GM18520 (cell line): ENCODE measurements at regions not wholly inside any gene's neighbourhood (a gene's known extent, or its start where the extent isn't known, plus 50 kb on each side); places are given as distances from the start of the nearest gene placed in this dataset.
A peak's percentile ranks its signal among the peaks of the same experiment; 100 is the strongest.

Source experiments
- ATAC-seq: cut with Tn5 transposase; IDR thresholded peaks from one replicate; pipeline ENCODE4 v1.9.1; 2021; ENCODE audit not compliant: unreplicated experiment

DNA sequence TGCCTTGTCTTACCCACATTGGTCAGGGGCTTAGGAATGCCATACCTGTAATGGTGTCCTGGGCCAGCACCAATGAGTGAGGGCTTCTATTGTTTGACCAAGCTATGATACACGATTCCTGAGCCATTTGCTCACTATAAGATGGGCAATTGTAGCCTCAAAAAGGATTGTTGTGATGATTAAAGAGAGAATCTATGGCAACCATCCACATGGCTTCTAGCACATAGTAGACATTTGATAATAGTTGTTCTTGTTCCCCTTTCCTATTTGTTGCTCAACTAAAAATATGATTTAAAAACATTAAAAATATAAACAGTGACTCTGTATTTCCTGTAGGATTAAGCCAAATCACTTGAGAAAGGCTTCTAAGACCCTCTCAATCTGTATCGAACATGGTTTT lies 366.1 kb downstream of the PCNX1 start:
- no peak for ATAC-seq

DNA sequence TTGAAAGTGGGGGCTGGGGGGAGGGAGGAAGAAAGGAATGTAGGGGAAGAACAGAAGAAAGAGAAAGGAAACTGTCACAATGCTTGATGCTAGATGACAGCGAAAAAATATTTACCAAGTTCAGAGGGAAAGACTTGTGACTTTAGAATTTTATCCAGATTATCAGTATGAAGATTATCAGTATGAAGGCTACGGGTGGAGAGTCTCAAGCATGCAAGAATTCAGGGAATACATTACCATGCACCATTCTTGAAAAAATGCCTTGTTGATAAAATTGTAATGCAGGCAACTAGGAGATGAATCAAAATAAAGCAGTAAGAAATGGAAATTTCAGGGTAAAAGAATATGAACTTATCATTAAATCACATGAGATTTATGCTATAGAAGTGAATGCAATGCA lies 376.8 kb downstream of the PCNX1 start:
- ATAC-seq = no peak

DNA sequence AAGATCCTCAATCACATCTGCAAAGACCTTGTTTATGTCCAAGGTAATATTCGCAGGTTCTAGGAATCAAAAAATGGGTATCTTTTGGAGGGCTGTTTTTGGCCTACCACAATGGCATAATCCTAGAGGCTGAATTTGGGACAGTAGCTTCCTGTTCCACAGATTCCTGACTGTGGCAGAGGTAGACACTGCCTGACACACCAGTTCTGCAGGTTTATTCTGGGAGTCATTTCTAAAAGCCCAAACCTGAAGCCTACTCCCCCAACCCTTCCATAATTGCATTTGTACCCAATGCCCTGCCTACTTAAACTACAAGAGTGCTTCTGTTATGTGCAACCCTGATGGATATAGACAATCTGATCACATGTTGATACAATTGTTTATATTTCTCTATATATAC lies 378.9 kb downstream of the PCNX1 start:
- ATAC-seq = no peak

DNA sequence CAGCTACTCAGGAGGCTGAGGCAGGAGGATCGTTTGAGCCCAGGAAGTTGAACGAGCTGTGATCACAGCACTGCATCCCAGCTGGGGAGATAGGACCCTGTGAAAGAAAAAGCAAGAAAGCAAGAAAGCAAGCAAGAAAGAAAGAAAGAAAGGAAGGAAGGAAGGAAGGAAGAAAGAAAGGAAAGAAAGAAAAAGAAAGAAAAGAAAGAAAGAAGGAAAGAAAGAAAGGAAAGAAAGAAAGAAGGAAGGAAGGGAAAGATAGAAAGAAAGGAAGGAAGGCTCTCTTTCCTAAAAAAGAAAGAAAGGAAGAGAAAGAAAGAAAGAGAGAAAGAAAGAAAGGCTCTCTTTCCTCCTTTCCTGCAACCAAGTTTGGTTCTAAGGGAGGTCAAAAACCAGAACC lies 380.3 kb downstream of the PCNX1 start:
- no peak for ATAC-seq

DNA sequence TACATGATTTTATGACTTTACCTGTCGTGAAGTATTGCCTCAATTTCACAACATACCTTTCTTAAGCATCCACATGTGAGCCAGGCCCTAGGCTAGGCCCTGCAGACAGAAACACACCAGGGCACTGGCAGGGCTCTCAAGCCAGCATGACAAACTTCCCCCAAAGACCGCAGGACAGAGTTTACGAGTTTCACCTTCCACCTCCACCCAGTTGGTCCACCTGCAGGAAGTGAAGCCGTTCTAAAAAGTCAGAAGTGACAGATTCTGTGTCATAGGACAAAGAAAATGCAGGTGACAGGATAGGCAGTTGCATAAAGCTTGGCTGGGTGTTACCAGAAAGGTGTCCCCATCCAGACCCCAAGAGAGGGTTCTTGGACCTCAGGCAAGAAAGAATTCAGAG lies 382.3 kb downstream of the PCNX1 start:
- peak; percentile 85 for ATAC-seq

DNA sequence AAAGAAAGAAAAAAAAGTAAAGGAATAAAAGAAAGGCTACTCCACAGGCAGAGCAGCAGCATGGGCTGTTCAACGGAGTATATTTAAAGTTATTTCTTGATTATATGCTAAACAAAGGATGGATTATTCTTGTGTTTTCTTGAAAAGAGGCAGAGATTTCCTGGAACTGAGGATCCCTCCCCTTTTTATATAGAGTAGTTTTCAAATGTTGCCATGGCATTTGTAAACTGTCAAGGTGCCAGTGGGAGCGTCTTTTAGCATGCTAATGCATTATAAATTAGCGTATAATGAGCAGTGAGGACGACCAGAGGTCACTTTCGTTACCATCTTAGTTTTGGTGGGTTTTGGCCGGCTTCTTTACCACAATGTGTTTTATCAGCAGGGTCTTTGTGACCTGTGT lies 383.0 kb downstream of the PCNX1 start:
- ATAC-seq = no peak

DNA sequence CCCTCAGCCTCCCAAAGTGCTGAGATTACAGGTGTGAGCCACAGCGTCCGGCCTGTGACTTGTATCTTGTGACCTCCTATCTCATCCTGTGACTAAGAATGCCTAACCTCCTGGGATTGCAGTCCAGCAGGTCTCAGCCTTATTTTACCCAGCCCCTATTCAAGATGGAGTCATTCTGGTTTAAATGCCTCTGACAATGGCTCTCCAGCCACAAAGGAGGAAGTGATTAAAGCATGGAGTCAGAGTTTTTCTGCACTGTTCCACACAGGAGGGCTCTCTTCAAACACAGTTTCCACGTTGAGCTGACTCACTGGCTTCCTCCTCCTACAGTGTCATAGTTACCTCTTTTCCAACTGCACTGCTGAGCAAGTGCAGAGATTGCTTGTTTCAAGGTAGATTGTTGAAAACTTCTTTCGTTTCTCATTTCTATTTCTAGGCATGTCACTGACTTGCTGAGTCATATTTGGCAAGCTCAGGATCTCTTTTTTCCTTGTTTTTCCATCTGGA lies 383.8 kb downstream of the PCNX1 start:
- ATAC-seq = no peak

DNA sequence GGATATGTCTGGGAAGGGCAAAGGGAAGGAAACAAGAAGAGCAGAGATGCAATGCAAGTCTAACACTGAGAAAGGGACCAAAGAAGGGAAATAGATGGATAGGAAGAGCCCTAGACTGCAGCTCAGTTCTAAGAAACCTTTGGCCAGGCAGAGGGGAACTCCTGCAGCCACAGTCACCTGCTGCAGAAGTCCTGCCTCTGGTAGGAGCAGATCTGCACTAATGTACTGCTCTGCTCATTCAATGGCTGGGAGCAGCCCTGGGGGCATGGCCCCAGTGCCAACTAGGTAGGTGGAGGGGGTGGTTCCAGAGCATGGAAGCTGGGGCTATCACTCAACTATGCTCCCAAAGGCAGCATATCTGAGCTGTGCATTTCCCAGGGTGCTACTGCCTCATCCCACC lies 388.9 kb downstream of the PCNX1 start:
- ATAC-seq = no peak

DNA sequence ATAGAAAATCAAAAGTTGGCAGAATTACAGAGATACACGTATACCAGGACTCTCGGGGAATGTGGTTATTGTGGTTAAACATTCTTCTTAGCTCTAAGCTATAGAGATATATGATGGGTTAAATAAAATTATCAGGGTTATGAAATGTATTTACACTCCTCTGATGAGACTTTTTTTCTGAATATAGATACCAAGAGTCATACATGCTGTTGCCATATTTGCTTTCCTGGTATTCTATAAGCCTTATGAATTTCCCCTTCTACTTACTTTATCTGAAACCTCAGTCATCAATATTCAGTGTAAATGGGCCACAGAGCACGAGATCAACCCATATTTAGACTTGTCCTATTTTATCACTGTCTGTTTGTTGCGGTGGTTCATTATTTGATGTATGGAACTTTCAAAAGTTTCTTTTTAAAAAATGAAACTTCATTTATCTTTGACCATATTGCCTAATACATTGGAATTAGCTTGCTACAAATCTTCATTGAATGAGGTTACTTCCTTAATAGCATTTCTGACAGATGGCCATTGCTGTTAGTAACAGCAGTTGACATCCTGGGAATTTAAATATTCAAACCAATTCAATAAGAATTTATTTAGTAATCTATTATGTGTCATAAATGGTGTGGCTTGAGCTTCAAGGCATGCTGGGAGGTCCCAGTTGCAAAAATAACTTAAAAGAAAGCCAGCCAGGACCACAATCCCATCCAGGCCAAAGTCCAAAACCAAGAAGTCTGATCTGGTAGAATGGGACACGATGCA lies 393.5 kb downstream of the PCNX1 start:
- ATAC-seq = no peak

DNA sequence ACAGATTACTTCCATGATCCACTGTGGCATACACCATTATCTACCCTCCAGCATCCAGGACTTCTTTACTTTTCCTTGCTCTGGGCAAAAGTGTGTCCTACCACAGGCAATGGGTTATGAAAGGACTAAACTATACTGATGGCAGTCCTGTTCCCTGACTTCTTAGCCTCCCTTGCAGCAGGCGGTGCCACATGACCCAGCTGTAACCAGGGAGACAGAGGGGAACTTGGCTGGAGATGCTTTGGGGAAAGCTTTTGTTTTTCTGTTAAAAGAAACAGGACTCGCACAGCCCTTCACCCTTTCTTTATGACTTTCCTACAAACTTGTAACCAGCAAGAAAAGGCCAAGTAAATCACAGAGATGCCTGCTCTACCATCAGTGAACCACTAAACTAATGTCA lies 394.4 kb downstream of the PCNX1 start:
- ATAC-seq = no peak

DNA sequence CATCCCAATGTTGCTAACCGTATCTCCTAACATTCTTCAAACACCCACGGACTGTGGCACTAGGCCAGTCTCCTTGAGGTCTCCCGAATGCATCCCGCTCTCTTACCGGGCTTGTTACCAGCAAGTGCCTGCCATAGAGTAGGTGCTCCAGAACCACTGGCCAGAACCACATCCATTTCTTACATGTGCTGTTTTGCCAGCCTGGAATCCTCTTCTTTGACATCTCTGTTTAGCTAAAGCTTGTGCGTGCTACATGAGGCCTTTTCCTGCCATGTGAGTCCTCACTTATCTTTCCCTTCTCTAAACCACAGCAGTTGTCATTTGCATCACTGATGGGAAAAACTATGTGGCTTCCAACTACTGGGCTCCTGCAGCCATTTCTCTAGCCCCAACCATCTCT lies 397.4 kb downstream of the PCNX1 start:
- ATAC-seq = no peak

DNA sequence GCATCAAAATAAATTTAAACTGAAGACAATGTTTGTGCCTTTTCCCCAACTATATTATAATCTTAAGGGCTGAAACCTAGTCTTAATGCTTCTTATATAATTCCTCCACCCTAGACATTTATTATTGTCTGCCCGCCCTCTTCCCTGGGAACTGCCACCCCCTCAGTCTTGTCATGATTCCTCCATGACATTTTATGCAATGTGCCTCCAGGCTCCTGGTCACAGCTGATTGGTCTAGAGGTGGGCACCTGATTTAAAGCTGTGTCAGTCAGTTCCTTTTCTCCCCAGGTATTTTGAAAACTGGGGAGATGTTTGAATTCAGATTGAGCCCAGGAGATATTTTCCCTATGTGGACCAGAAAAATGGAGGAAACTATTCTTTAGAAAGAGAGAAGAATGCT lies 401.4 kb downstream of the PCNX1 start:
- ATAC-seq = no peak

DNA sequence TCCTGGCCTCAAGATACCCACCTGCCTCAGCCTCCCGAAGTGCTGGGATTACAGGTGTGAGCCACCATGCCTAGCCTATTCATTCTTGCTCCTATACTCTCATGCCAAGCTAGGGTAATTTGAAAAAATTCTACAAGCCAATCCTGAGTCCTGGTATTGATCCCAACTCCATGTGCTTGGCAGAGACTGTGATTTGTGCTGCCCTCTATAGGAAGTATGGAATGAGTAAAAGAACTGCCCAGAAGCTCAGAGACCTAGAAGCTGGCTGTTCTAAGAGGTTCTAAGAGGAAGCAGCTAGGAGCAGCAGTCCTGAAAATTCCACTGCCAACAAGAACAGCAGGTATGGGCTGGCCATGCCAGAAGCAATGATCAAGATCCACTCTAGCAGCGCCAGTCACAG lies 402.5 kb downstream of the PCNX1 start:
- ATAC-seq = no peak

DNA sequence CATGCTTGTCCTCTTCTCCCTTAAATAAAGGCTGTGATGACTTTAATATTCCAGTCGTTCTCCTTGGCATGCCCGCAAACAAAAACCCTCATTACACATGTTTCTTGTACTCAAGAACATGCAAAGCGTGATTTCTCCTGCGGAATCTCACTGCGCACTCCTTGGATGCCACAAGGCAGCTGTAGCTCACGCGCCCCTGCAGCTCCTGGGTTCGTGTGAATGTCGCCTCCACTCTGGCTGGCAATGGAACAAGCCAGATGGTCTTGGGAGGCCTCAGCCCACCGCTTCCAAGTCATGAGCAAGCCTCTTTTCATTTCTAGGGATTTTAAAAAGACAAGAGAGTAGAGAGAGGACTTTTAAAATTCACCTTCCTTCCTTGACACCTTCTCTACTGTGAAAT lies 403.8 kb downstream of the PCNX1 start:
- ATAC-seq = no peak

DNA sequence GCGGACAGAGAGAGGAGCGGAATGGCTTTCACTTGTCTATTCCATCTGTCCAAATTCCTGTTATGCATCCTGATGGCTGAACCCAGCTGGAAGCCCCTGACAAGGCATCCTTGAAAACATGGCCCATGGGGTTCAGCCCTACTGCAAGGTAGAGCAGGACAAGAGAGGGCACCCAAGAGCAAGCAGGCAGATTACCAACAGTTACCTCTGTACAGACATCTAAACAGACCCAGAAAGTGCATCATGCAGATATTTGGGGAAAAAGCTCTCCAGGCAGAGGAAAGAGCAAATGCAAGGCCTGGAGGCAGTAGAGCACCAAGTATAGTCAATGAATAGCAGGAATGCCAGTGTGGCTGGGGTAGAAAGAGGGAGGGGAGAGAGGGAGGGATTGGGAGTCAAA lies 407.5 kb downstream of the PCNX1 start:
- ATAC-seq = no peak

DNA sequence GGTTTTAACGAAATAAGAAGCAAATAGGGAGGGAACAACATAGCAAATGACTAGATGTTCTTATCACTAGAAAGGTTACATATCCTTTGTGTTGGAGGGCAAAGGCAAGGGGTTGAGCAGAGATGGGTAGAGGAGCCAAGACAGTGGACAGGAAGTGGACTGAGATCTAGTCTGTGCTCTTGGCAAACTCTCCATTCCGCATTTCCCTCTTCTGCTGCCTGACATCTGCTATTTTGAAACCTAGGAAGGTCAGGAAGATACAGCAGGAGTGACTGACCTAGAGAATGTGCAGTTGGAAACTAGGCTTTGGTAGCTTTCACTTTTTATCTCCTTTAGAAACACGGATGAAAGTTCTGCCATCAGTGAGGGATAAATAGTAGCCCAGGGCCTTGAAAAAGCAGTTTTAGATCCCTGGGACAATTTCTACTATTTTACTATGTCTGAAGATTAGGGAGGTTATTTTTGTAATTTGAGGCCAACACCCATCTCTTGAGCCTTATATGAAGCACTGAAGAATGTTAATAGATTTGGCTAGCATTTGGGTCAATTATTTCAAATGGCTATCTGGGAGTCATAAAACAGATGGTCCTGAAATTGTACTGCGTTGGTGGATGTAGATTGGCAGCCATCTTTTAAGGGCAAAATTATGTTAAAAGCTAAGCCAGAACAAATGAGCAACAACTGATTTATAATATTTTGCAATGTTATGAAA lies 410.3 kb downstream of the PCNX1 start:
- ATAC-seq = no peak

DNA sequence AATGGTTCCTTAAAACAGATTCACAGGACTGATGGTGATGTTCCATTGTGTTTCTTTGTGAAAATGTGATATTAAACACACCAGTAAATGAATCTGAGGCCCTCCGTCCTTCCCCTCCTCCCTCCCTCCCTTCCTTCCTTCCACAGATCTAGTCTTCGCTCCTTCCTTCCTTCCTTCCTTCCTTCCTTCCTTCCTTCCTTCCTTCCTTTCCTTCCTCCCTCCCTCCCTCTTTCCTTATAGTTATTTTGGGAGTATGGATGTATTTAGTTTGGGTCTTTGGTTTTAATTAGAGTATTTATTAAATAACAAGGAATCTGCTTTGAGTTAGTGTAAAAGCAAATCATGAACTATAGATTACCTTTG lies 410.8 kb downstream of the PCNX1 start:
- ATAC-seq = no peak

DNA sequence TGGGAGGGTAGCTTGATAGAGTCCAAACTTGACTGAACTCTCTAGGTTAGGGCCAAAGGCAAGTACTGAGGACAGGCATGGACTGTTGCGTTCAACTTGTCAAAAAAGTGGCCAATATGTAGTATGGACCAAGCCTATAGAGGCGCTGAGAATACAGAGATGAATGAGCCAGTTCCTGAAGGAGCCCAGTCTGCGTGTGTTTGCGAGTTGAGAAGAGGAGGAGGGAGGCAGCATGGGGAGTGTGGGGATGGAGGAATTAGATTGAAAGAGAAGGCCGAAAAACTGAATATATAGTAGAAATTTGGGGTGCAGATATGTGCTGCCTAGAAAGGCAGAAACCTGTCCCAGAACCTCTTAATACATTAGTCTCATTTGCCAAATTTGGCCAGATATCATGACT lies 412.4 kb downstream of the PCNX1 start:
- ATAC-seq = no peak

DNA sequence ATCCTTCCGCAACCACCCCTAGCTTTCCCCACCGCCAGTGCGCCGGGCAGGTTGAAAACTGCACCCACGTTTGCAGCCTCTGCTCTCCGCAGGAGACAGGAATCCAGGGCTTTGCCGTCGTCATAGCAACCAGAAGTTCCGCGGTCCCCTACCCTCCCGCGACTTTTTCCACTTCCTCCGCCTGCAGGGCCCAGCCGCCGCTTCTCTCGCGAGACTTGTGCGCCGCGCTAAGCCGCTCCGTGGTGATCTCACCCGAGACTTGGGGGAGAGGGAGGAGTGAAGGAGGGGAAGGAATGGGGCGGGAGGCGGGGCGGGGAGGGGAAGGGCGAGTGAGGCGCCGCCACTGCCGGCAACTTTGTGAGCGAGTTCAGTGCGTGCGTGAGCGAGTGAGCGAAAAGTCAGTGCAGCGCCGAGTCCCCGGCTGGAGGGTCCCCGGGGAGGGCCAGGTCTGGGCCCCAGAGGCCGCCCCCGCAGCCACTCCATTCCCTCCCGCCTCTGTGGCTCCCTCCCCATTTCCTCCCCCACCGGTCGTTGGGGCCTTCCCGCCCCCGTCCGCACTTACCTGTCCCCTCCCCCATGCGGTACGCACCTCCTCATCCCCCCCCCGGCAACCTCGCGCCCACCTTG lies 413.0 kb downstream of the PCNX1 start, which contains the start of gene SIPA1L1:
Gene SIPA1L1 (plus strand): TSS at position 370 of the 627 bp plus-strand sequence.
- ATAC-seq = peak; percentile 60

DNA sequence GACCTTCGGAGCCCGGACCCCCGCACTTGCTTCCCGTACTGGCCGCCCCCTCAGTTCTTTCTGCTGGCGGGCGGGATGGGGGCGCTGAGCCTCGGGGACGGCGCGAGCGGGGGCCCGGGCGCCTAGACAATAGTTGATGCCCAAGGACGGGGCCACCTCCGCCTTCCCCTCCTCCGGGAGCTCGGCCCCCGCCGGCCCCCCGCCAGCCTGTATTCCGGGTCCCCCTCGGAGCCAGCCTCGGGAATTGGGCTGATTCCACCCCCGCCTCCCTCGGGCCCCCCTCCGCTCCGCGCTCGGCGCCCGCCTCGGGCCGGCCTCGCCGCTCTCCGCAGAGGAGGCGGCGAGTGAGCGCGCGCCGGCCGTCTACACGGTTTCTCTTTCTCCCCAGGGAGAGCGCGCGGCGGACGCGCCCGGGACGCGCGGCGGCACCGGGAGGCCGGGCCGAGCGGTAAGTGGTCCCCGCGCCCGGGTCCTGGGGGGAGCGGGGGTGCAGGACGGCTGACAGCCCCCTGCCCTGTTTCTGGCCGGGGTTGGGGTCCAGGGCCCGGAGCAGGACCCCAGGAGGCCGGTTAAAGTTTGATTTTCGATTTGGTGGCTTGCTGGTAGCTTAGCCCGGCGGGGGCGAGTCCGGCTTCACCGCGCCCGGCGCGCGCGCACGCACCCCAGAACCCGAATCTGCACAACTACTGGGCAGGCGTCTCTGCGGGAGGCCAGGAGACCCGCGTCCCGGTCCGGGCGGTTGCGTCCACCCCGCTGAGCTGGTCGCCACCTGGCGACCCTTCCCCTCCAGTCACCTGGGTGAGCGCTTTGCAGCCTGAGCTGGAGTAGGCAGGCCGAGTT lies 413.7 kb downstream of the PCNX1 start:
- no peak for ATAC-seq
